H1 (cell line): ENCODE measurements at regions not wholly inside any gene's neighbourhood (a gene's known extent, or its start where the extent isn't known, plus 50 kb on each side); places are given as distances from the start of the nearest gene placed in this dataset.

Experiments used
- BRCA1 ChIP-seq: IDR thresholded peaks from 2 replicates; pipeline ENCODE4 v1.6.1; 2012; ENCODE audit warnings: low read depth, low read length, improper control_type of control experiment
- CHD2 ChIP-seq: IDR thresholded peaks from 2 replicates; pipeline ENCODE4 v1.6.1; 2012; ENCODE audit warnings: low read length, improper control_type of control experiment
- CREB1 ChIP-seq: IDR thresholded peaks from 2 replicates; pipeline ENCODE4 v1.6.1; 2012; ENCODE audit warnings: inconsistent platforms
- JUN ChIP-seq: IDR thresholded peaks from 2 replicates; pipeline ENCODE4 v1.6.1; 2011; ENCODE audit warnings: low read depth, mild to moderate bottlenecking, improper control_type of control experiment, low read length
- PHF8 ChIP-seq: fragments of 200-600 bp; sonication (generic); conservative IDR thresholded peaks from 2 replicates; pipeline ENCODE4 v1.7.1; 2012; ENCODE audit warnings: low read depth, mild to moderate bottlenecking, inconsistent platforms, low read length, moderate library complexity
- POLR2A ChIP-seq, 2 experiments: IDR thresholded peaks; 1 replicate in 1 of 2; 2 replicates in 1 of 2; pipeline ENCODE4 v1.6.1; 2011; ENCODE audit warnings: low read depth in 2 of 2, low read length in 2 of 2, mild to moderate bottlenecking in 2 of 2; ENCODE audit errors: control extremely low read depth in 1 of 2
- POLR2AphosphoS5 ChIP-seq: IDR thresholded peaks from 2 replicates; pipeline ENCODE4 v1.6.1; 2011; ENCODE audit warnings: low read depth, low read length
- RXRA ChIP-seq: IDR thresholded peaks from 2 replicates; pipeline ENCODE4 v1.6.1; 2011; ENCODE audit warnings: low read depth, mild to moderate bottlenecking, low read length, moderate library complexity; ENCODE audit not compliant: insufficient read depth
- SIN3A ChIP-seq, 2 experiments: IDR thresholded peaks in 1 of 2; conservative IDR thresholded peaks in 1 of 2; 2 replicates each; pipeline ENCODE4 v1.6.1; 2011 to 2012; ENCODE audit warnings: low read length in 2 of 2, improper control_type of control experiment in 1 of 2, low read depth in 1 of 2, mild to moderate bottlenecking in 1 of 2
- TAF1 ChIP-seq: IDR thresholded peaks from 2 replicates; pipeline ENCODE4 v1.6.1; 2011; ENCODE audit warnings: mild to moderate bottlenecking, low read depth, low read length
- USF2 ChIP-seq: IDR thresholded peaks from 2 replicates; pipeline ENCODE4 v1.6.1; 2011; ENCODE audit warnings: low read length, improper control_type of control experiment
- ZNF274 ChIP-seq: IDR thresholded peaks from 2 replicates; pipeline ENCODE4 v1.7.0; 2012; ENCODE audit warnings: low read length, borderline replicate concordance; ENCODE audit errors: extremely low read depth
- TF ChIP-seq, protein P1 (sequence below), 3 experiments: IDR thresholded peaks; 1 replicate in 2 of 3; 2 replicates in 1 of 3; pipeline versions ENCODE4 v1.5.1 to v1.6.1; 2011; ENCODE audit warnings: low read length in 3 of 3, mild to moderate bottlenecking in 3 of 3, inconsistent platforms in 2 of 3, low read depth in 1 of 3, moderate library complexity in 1 of 3; ENCODE audit not compliant: insufficient read depth in 1 of 3; ENCODE audit errors: control extremely low read depth in 1 of 3

GRCh38 chrX:39859991-39860861 lies 237.5 kb downstream of the BCOR start:
- TF ChIP-seq, protein P1, sequence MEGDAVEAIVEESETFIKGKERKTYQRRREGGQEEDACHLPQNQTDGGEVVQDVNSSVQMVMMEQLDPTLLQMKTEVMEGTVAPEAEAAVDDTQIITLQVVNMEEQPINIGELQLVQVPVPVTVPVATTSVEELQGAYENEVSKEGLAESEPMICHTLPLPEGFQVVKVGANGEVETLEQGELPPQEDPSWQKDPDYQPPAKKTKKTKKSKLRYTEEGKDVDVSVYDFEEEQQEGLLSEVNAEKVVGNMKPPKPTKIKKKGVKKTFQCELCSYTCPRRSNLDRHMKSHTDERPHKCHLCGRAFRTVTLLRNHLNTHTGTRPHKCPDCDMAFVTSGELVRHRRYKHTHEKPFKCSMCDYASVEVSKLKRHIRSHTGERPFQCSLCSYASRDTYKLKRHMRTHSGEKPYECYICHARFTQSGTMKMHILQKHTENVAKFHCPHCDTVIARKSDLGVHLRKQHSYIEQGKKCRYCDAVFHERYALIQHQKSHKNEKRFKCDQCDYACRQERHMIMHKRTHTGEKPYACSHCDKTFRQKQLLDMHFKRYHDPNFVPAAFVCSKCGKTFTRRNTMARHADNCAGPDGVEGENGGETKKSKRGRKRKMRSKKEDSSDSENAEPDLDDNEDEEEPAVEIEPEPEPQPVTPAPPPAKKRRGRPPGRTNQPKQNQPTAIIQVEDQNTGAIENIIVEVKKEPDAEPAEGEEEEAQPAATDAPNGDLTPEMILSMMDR (IDR thresholded peaks at IDR 0.05; ENCODE audit: control extremely low read depth in 1 of 3, insufficient read depth in 1 of 3, low read depth in 1 of 3, low read length in 3 of 3) = no peak
- TF ChIP-seq RXRA (no peak), TAF1 (no peak), ZNF274 (no peak), JUN (no peak), USF2 (no peak), BRCA1 (no peak), CREB1 (no peak), POLR2A (IDR thresholded peaks at IDR 0.05; ENCODE audit: control extremely low read depth in 1 of 2, low read depth in 2 of 2, low read length in 2 of 2) (no peak), SIN3A (conservative IDR thresholded peaks at IDR 0.05 in 1 of 2, IDR thresholded peaks at IDR 0.05 in 1 of 2; ENCODE audit: low read depth in 1 of 2, low read length in 2 of 2) (no peak), POLR2AphosphoS5 (no peak), PHF8 (no peak), CHD2 (no peak)
